ENCODE measurements at regions not wholly inside any gene's neighbourhood (a gene's known extent, or its start where the extent isn't known, plus 50 kb on each side); places are given as distances from the start of the nearest gene placed in this dataset.

GRCh38 chr6:144338951-144339700 is 54.0 kb downstream of the UTRN start:
- H3K4me1 ChIP-seq (ENCODE audit: low read depth, poor library complexity, severe bottlenecking), result peaks cover 8% of the 10 kb centered on the region
- no peak overlapping the region for H3K4me2 ChIP-seq
- no peak overlapping the region for H3K27ac ChIP-seq
- no peaks in the 10 kb centered on the region for H3K27me3 ChIP-seq (ENCODE audit: insufficient read depth, low read depth)
- TF ChIP-seq, protein P1, sequence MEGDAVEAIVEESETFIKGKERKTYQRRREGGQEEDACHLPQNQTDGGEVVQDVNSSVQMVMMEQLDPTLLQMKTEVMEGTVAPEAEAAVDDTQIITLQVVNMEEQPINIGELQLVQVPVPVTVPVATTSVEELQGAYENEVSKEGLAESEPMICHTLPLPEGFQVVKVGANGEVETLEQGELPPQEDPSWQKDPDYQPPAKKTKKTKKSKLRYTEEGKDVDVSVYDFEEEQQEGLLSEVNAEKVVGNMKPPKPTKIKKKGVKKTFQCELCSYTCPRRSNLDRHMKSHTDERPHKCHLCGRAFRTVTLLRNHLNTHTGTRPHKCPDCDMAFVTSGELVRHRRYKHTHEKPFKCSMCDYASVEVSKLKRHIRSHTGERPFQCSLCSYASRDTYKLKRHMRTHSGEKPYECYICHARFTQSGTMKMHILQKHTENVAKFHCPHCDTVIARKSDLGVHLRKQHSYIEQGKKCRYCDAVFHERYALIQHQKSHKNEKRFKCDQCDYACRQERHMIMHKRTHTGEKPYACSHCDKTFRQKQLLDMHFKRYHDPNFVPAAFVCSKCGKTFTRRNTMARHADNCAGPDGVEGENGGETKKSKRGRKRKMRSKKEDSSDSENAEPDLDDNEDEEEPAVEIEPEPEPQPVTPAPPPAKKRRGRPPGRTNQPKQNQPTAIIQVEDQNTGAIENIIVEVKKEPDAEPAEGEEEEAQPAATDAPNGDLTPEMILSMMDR (conservative IDR thresholded peaks at IDR 0.05; ENCODE audit: low read depth, low read length), result no peak
- no peak overlapping the region for H2AFZ ChIP-seq (ENCODE audit: low read depth)
- H3K4me3 ChIP-seq (IDR thresholded peaks at IDR 0.05; ENCODE audit: insufficient read depth, low read depth, low read length), result no peak overlapping the region
- H3K36me3 ChIP-seq (ENCODE audit: insufficient read depth), result no peaks in the 10 kb centered on the region
- H3K79me2 ChIP-seq (ENCODE audit: insufficient read depth, low read depth), result no peaks in the 10 kb centered on the region
- no peak overlapping the region for H3K9ac ChIP-seq
- H4K20me1 ChIP-seq (ENCODE audit: insufficient read depth), result no peaks in the 10 kb centered on the region

DNA sequence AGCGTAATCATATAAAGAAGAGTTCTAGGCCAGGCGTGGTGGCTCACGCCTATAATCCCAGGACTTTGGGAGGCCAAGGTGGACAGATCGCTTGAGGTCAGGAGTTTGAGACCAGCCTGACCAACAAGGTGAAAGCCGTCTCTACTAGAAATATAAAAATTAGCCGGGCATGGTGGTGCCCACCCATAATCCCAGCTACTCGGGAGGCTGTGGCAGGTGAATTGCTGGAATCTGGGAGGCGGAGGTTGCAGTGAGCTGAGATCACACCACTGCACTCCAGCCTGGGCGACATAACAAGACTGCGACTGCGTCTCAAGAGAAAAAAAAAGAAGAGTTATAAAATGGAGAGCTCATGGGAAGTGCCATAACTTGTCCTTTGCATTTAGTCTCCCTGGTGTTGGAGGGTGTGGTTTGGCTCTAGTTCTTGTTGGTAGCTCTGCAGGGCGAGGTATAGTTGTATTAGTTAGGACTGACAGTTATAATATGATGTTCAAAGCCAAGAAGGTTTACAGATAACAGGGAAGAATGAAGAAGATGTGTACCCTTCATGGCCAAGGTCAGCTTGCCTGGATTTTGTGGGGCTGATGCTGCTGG is 54.8 kb downstream of the UTRN start:
- H3K27me3 ChIP-seq (ENCODE audit: insufficient read depth, low read depth), result no peaks in the 10 kb centered on the region
- no peaks in the 10 kb centered on the region for H3K36me3 ChIP-seq (ENCODE audit: insufficient read depth)
- H2AFZ ChIP-seq (ENCODE audit: low read depth), result no peak overlapping the region
- H3K4me3 ChIP-seq (IDR thresholded peaks at IDR 0.05; ENCODE audit: insufficient read depth, low read depth, low read length), result no peak overlapping the region
- H3K79me2 ChIP-seq (ENCODE audit: insufficient read depth, low read depth), result no peaks in the 10 kb centered on the region
- H3K4me1 ChIP-seq (ENCODE audit: low read depth, poor library complexity, severe bottlenecking), result peaks cover 1% of the 10 kb centered on the region
- no peak overlapping the region for H3K4me2 ChIP-seq
- H3K9ac ChIP-seq, result no peak overlapping the region
- H4K20me1 ChIP-seq (ENCODE audit: insufficient read depth), result no peaks in the 10 kb centered on the region
- H3K27ac ChIP-seq, result no peak overlapping the region
- TF ChIP-seq, protein P1 (conservative IDR thresholded peaks at IDR 0.05; ENCODE audit: low read depth, low read length), result no peak

DNA sequence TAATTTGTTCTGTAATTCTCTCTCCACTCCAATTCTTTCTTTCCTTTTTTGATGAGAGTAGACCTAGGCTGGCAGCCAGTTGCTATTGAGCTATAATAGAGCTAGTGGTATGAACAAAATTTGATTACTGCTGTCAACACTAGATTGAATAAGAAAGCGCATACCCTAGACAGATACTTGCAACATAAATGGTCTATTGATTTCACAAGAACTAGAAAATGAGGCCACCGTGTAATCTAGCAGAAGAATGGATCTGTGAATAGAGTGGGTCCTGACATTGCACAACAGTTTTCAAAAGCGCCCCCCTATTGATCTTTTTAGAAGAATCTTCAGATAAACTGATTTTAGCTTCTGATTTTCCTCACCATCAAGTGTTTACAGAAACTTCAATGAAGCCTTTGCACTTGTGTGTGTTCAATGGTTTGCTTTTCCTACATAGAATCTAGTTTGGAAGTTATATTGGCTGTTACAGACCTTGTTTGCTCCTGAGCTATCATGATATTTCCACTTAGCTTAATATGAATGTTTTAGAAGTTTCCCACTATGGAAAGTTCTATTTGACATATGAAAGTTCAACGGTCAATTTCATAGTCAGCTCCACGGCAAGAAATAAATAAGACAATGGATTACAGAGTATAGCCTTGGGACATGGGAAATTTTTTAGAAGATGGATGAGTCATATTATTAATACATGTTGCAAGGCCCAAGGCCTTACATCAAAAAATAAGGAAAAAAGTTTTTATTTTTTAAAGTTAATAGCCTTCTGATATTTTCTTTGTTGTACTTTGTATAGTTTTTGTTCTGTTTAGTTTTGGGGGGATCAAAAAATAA is 55.6 kb downstream of the UTRN start:
- Histone ChIP-seq H3K4me3 (IDR thresholded peaks at IDR 0.05; ENCODE audit: insufficient read depth, low read depth, low read length) (no peak overlapping the region), H2AFZ (ENCODE audit: low read depth) (no peak overlapping the region), H3K4me2 (no peak overlapping the region), H3K9ac (no peak overlapping the region), H3K27me3 (ENCODE audit: insufficient read depth, low read depth) (no peaks in the 10 kb centered on the region), H3K79me2 (ENCODE audit: insufficient read depth, low read depth) (no peaks in the 10 kb centered on the region), H3K4me1 (ENCODE audit: low read depth, poor library complexity, severe bottlenecking) (no peaks in the 10 kb centered on the region), H4K20me1 (ENCODE audit: insufficient read depth) (no peaks in the 10 kb centered on the region), H3K27ac (no peak overlapping the region), H3K36me3 (ENCODE audit: insufficient read depth) (no peaks in the 10 kb centered on the region)
- TF ChIP-seq, protein P1 (conservative IDR thresholded peaks at IDR 0.05; ENCODE audit: low read depth, low read length), result no peak

GRCh38 chr6:144341831-144342527 is 56.8 kb downstream of the UTRN start:
- no peak overlapping the region for H3K27ac ChIP-seq
- no peaks in the 10 kb centered on the region for H3K27me3 ChIP-seq (ENCODE audit: insufficient read depth, low read depth)
- TF ChIP-seq, protein P1 (conservative IDR thresholded peaks at IDR 0.05; ENCODE audit: low read depth, low read length), result no peak
- H3K79me2 ChIP-seq (ENCODE audit: insufficient read depth, low read depth), result no peaks in the 10 kb centered on the region
- H3K4me2 ChIP-seq, result no peak overlapping the region
- H2AFZ ChIP-seq (ENCODE audit: low read depth), result no peak overlapping the region
- H4K20me1 ChIP-seq (ENCODE audit: insufficient read depth), result no peaks in the 10 kb centered on the region
- no peaks in the 10 kb centered on the region for H3K4me1 ChIP-seq (ENCODE audit: low read depth, poor library complexity, severe bottlenecking)
- no peaks in the 10 kb centered on the region for H3K36me3 ChIP-seq (ENCODE audit: insufficient read depth)
- no peak overlapping the region for H3K9ac ChIP-seq
- H3K4me3 ChIP-seq (IDR thresholded peaks at IDR 0.05; ENCODE audit: insufficient read depth, low read depth, low read length), result no peak overlapping the region

Data from KMS-11 (cell line).